K562 (cell line): ENCODE measurements at regions not wholly inside any gene's neighbourhood (a gene's known extent, or its start where the extent isn't known, plus 50 kb on each side); places are given as distances from the start of the nearest gene placed in this dataset.

ENCODE experiments used
- ATAC-seq: fragments of 200-7000 bp; cut with Tn5 transposase; 3 replicates; pipeline ENCODE4 v1.9.1; 2020; ENCODE audit warnings: moderate library complexity
- BruUV-seq: library from RNA; stranded (reverse); fragments of 400-500 nt; replicated peaks from 2 replicates; lab custom pipeline; 2021; lab: Mats Ljungman, UMichigan
- CTCF ChIA-PET: fragments of 300-600 bp; formaldehyde crosslinking; extraction: SDS; loops from one replicate; lab custom pipeline; 2021; ENCODE audit warnings: low intra/inter-chr PET ratio; lab: Yijun Ruan, JAX
- POLR2A ChIA-PET: fragments of 300-600, 350-650 bp; sonication (Branson Sonifier 250); formaldehyde crosslinking; extraction: SDS; loops from one replicate; lab custom pipeline; 2021; ENCODE audit warnings: antibody characterized with exemption, inconsistent platforms; lab: Yijun Ruan, JAX
- DNase-seq, 4 experiments: peaks; one replicate each; pipeline versions ENCODE4 v3.0.0 to v3.0.0-alpha.2; 2011 to 2018; ENCODE audit warnings: low spot score in 3 of 4, mixed read lengths in 3 of 4; ENCODE audit errors: extremely low read depth in 1 of 4
- FAIRE-seq: peaks from 2 replicates; lab custom pipeline; 2011; peaks lifted over from hg19 to GRCh38; lab: Jason Lieb, UNC
- H2AFZ ChIP-seq: 2 replicates; pipeline ENCODE4 v1.6.0; 2011; ENCODE audit warnings: low read depth, low read length, control low read depth, inconsistent platforms
- H3K27ac ChIP-seq: fragments of 200-600 bp; 3 replicates; pipeline ENCODE4 v1.8.0; 2011; ENCODE audit warnings: low read depth, mild to moderate bottlenecking, control low read depth, inconsistent platforms, low read length, moderate library complexity, mixed read lengths; ENCODE audit errors: extremely low read depth
- H3K27me3 ChIP-seq, 2 experiments: fragments of 300-600 bp in 1 of 2; 2 replicates in 1 of 2; 3 replicates in 1 of 2; pipeline versions ENCODE4 v1.6.0 to v1.8.0; 2011; ENCODE audit warnings: inconsistent platforms in 2 of 2, low read length in 2 of 2, mild to moderate bottlenecking in 1 of 2, mixed read lengths in 1 of 2, moderate library complexity in 1 of 2; ENCODE audit not compliant: control insufficient read depth in 2 of 2, insufficient read depth in 2 of 2
- H3K36me3 ChIP-seq: fragments of 300-600 bp; 3 replicates; pipeline ENCODE4 v1.8.0; 2011; ENCODE audit warnings: mild to moderate bottlenecking, low read length, inconsistent platforms; ENCODE audit not compliant: control insufficient read depth, insufficient read depth
- H3K4me1 ChIP-seq, 2 experiments: fragments of 200-600 bp in 1 of 2; replicated peaks in 1 of 2; 2 replicates in 1 of 2; 3 replicates in 1 of 2; pipeline versions ENCODE4 v1.5.1 to v1.8.0; 2011; ENCODE audit warnings: inconsistent platforms in 2 of 2, low read length in 2 of 2, mild to moderate bottlenecking in 1 of 2, mixed read lengths in 1 of 2, moderate library complexity in 1 of 2; ENCODE audit not compliant: control insufficient read depth in 2 of 2, insufficient read depth in 2 of 2
- H3K4me2 ChIP-seq: 2 replicates; pipeline ENCODE4 v1.6.1; 2011; ENCODE audit warnings: low read length, control low read depth, inconsistent platforms, mixed read lengths; ENCODE audit not compliant: insufficient read depth
- H3K4me3 ChIP-seq: fragments of 200-600 bp; sonication (generic), shearing (Covaris generic); 2 replicates; pipeline ENCODE4 v1.5.1; 2016; ENCODE audit warnings: control low read depth, inconsistent platforms
- H3K79me2 ChIP-seq: fragments of 200-600 bp; 3 replicates; pipeline ENCODE4 v1.8.0; 2011; ENCODE audit warnings: low read length, inconsistent platforms; ENCODE audit not compliant: control insufficient read depth, insufficient read depth
- H3K9ac ChIP-seq, 2 experiments: 2 replicates each; pipeline versions ENCODE4 v1.6.0 to v1.6.1; 2011; ENCODE audit warnings: low read depth in 2 of 2, low read length in 2 of 2, control low read depth in 1 of 2, inconsistent platforms in 1 of 2, mild to moderate bottlenecking in 1 of 2, mixed read lengths in 1 of 2; ENCODE audit not compliant: insufficient read depth in 1 of 2
- H3K9me1 ChIP-seq: one replicate; pipeline ENCODE4 v1.6.0; 2011; ENCODE audit warnings: inconsistent platforms, mild to moderate bottlenecking, low read length, moderate library complexity; ENCODE audit not compliant: control insufficient read depth, insufficient read depth
- H3K9me3 ChIP-seq: replicated peaks from 2 replicates; pipeline ENCODE4 v1.5.1; 2011; ENCODE audit warnings: low read depth, low read length, inconsistent platforms; ENCODE audit not compliant: control insufficient read depth, insufficient read depth
- H4K20me1 ChIP-seq: replicated peaks from 2 replicates; pipeline ENCODE4 v1.6.1; 2011; ENCODE audit warnings: low read length, inconsistent platforms, mixed read lengths; ENCODE audit not compliant: control insufficient read depth, insufficient read depth
- BDP1 ChIP-seq: IDR thresholded peaks from 3 replicates; pipeline ENCODE4 v1.6.1; 2011; ENCODE audit not compliant: insufficient read length, insufficient read depth
- CSDE1 ChIP-seq, 2 experiments: fragments of 450-650 bp; IDR thresholded peaks; 2 replicates each; pipeline ENCODE4 v1.6.1; 2016; ENCODE audit warnings: mild to moderate bottlenecking in 1 of 2
- FIP1L1 ChIP-seq: fragments of 200-400 bp; formaldehyde crosslinking; IDR thresholded peaks from 2 replicates; pipeline ENCODE4 v1.6.1; 2018; ENCODE audit warnings: mild to moderate bottlenecking, low read depth, low read length; ENCODE audit not compliant: poor library complexity, severe bottlenecking
- HDAC3 ChIP-seq: fragments of 450-650 bp; IDR thresholded peaks from 2 replicates; pipeline ENCODE4 v1.6.1; 2018; ENCODE audit warnings: borderline replicate concordance, mild to moderate bottlenecking, moderate library complexity; ENCODE audit not compliant: partially characterized antibody
- HDAC6 ChIP-seq: IDR thresholded peaks from 2 replicates; pipeline ENCODE4 v1.6.1; 2012; ENCODE audit warnings: low read depth, mild to moderate bottlenecking, control low read depth, inconsistent platforms, low read length, moderate library complexity
- HDAC8 ChIP-seq: fragments of 450-650 bp; IDR thresholded peaks from 2 replicates; pipeline ENCODE4 v1.6.1; 2016; ENCODE audit warnings: mild to moderate bottlenecking, missing genetic modification characterization, moderate library complexity, missing compliant biosample characterization
- KHSRP ChIP-seq: fragments of 450-650 bp; IDR thresholded peaks from 2 replicates; pipeline ENCODE4 v1.6.1; 2017
- MAFG ChIP-seq: fragments of 450-650 bp; conservative IDR thresholded peaks from 2 replicates; pipeline ENCODE4 v1.6.1; 2016; ENCODE audit warnings: missing genetic modification characterization, missing compliant biosample characterization
- POLR2AphosphoS2 ChIP-seq: IDR thresholded peaks from 2 replicates; pipeline ENCODE4 v1.6.1; 2012; ENCODE audit warnings: low read length, improper control_type of control experiment
- PTTG1 ChIP-seq: fragments of 450-650 bp; IDR thresholded peaks from 2 replicates; pipeline ENCODE4 v1.6.1; 2016; ENCODE audit warnings: low read depth, mild to moderate bottlenecking, missing genetic modification characterization, missing compliant biosample characterization
- RBM39 ChIP-seq: fragments of 200-400 bp; formaldehyde crosslinking; optimal IDR thresholded peaks from 2 replicates; pipeline ENCODE3; 2018; ENCODE audit warnings: low read depth, low read length
- RCOR1 ChIP-seq, 2 experiments: IDR thresholded peaks; 2 replicates each; pipeline ENCODE4 v1.6.1; 2012; ENCODE audit warnings: low read depth in 2 of 2, low read length in 2 of 2, borderline replicate concordance in 1 of 2, improper control_type of control experiment in 1 of 2
- SP2 ChIP-seq: IDR thresholded peaks from 2 replicates; pipeline ENCODE4 v1.6.1; 2011; ENCODE audit warnings: mild to moderate bottlenecking, low read depth, low read length, moderate library complexity; ENCODE audit not compliant: poor library complexity, severe bottlenecking; ENCODE audit errors: extremely low read depth
- ZNF133 ChIP-seq: fragments of 250-450 bp; sonication (Bioruptor Pico); IDR thresholded peaks from 2 replicates; pipeline ENCODE4 v1.4.0; 2020; ENCODE audit warnings: mild to moderate bottlenecking
- ZNF3 ChIP-seq: fragments of 250-450 bp; sonication (Bioruptor Pico); IDR thresholded peaks from 2 replicates; pipeline ENCODE4 v1.5.0; 2021; ENCODE audit warnings: mild to moderate bottlenecking, moderate library complexity
- ZNF507 ChIP-seq: conservative IDR thresholded peaks from 2 replicates; pipeline ENCODE4 v1.6.1; 2017; ENCODE audit warnings: missing genetic modification characterization, missing compliant biosample characterization
- ZNF655 ChIP-seq: fragments of 250-450 bp; sonication (Bioruptor Pico); IDR thresholded peaks from 2 replicates; pipeline ENCODE4 v1.5.0; 2021
- WGBS: fragments of 100-300 bp; shearing (Covaris generic); methylation state at CpG from one replicate; pipeline ENCODE4 v1.1.6; 2016; ENCODE audit warnings: low coverage, mixed read lengths; ENCODE audit not compliant: insufficient coverage; ENCODE audit errors: missing lambda C conversion rate; 5-methylcytosine and 5-hydroxymethylcytosine counted together
- in situ Hi-C: fragments of 300-500 bp; cut with MboI; formaldehyde crosslinking; loops from 4 replicates; pipeline ENCODE4 v1.15.0; 2018; ENCODE audit warnings: inconsistent platforms, mixed read lengths
- intact Hi-C: fragments of 100-400 bp; cut with micrococcal nuclease; formaldehyde crosslinking; loops from 2 replicates; pipeline ENCODE4 v1.14.2; 2022

- Histone ChIP-seq H2AFZ (no peak overlapping the region), H3K9ac (no peak overlapping the region), H3K27me3 (no peaks in the 10 kb centered on the region), H3K36me3 (no peaks in the 10 kb centered on the region), H3K9me1 (no peaks in the 10 kb centered on the region), H3K4me2 (no peak overlapping the region), H3K27ac (no peak overlapping the region), H3K79me2 (no peaks in the 10 kb centered on the region), H3K4me1 (no peaks in the 10 kb centered on the region), H3K9me3 (no peaks in the 10 kb centered on the region), H3K4me3 (no peak overlapping the region), H4K20me1 (no peaks in the 10 kb centered on the region)
- ChIA-PET POLR2A (no interaction called here), CTCF (no interaction called here)
- BruUV-seq, result no TSS peak
- DNase-seq (no peak), ATAC-seq (no peak), FAIRE-seq (no peak)
- TF ChIP-seq KHSRP (no peak), MAFG (no peak), ZNF133 (CRISPR knock-in tag) (no peak), HDAC8 (tag) (no peak), POLR2AphosphoS2 (no peak)
- intact Hi-C loops (no loop called here), in situ Hi-C loops (no loop called here)
- WGBS, result 0% methylated on average over 6 of the region's 6 CpGs
Measured at GRCh38 chr11:128164080-128164741, 423.1 kb downstream of the ETS1 start.

- Histone ChIP-seq H3K27ac (no peak overlapping the region), H2AFZ (no peak overlapping the region), H3K36me3 (no peaks in the 10 kb centered on the region), H3K4me1 (no peaks in the 10 kb centered on the region), H3K9ac (no peak overlapping the region), H3K9me1 (no peaks in the 10 kb centered on the region), H3K9me3 (no peaks in the 10 kb centered on the region), H3K79me2 (no peaks in the 10 kb centered on the region), H3K4me2 (no peak overlapping the region), H3K4me3 (no peak overlapping the region), H4K20me1 (no peaks in the 10 kb centered on the region), H3K27me3 (no peaks in the 10 kb centered on the region)
- FAIRE-seq (no peak), ATAC-seq (no peak), DNase-seq (no peak)
- 0% methylated on average over 1 of the region's 1 CpG for WGBS
- intact Hi-C loops (no loop called here), in situ Hi-C loops (no loop called here)
- BruUV-seq, result no TSS peak
- ChIA-PET CTCF (no interaction called here), POLR2A (no interaction called here)
- TF ChIP-seq ZNF507 (no peak), ZNF3 (CRISPR knock-in tag) (no peak), SP2 (no peak), FIP1L1 (no peak), PTTG1 (tag) (no peak), CSDE1 (IDR thresholded peaks at IDR 0.05) (no peak), RCOR1 (IDR thresholded peaks at IDR 0.05; ENCODE audit: borderline replicate concordance in 1 of 2, low read depth in 2 of 2, low read length in 2 of 2) (no peak), HDAC6 (no peak), BDP1 (no peak), ZNF655 (no peak), HDAC3 (no peak), RBM39 (no peak)
Measured at GRCh38 chr11:128161994-128162393, 425.4 kb downstream of the ETS1 start.
